Activated T-cell treated with anti-CD3 and anti-CD28 coated beads for 48 hours (primary cell): ENCODE measurements at regions not wholly inside any gene's neighbourhood (a gene's known extent, or its start where the extent isn't known, plus 50 kb on each side); places are given as distances from the start of the nearest gene placed in this dataset.

Source experiments
- DNase-seq: peaks from one replicate; pipeline ENCODE4 v3.0.0-alpha.2; 2020; ENCODE audit warnings: low read depth

- no peak for DNase-seq
Observed at GRCh38 chr1:187091666-187092065, 262.9 kb downstream of the PLA2G4A start.

- no peak for DNase-seq
Observed at GRCh38 chr1:187092104-187092503, 263.4 kb downstream of the PLA2G4A start.

- no peak for DNase-seq
Observed at GRCh38 chr1:187096689-187097088, 267.9 kb downstream of the PLA2G4A start.

- DNase-seq, result no peak
Observed at GRCh38 chr1:187110351-187110750, 281.6 kb downstream of the PLA2G4A start.

- no peak for DNase-seq
Observed at GRCh38 chr1:187114792-187115191, 286.0 kb downstream of the PLA2G4A start.

GRCh38 chr1:187121661-187122060 lies 292.9 kb downstream of the PLA2G4A start:
- no peak for DNase-seq

- DNase-seq, result no peak
Observed at GRCh38 chr1:187122566-187122965, 293.8 kb downstream of the PLA2G4A start.

- DNase-seq, result no peak
Observed at GRCh38 chr1:187129132-187129531, 300.4 kb downstream of the PLA2G4A start.

- DNase-seq, result no peak
Observed at GRCh38 chr1:187143783-187144182, 315.0 kb downstream of the PLA2G4A start.

GRCh38 chr1:187146388-187146787 lies 317.6 kb downstream of the PLA2G4A start:
- no peak for DNase-seq

- no peak for DNase-seq
Observed at GRCh38 chr1:187151555-187151954, 322.8 kb downstream of the PLA2G4A start.

GRCh38 chr1:187153047-187153446 lies 324.3 kb downstream of the PLA2G4A start:
- DNase-seq, result no peak

GRCh38 chr1:187157115-187157514 lies 328.4 kb downstream of the PLA2G4A start:
- DNase-seq, result no peak

GRCh38 chr1:187157552-187157951 lies 328.8 kb downstream of the PLA2G4A start:
- DNase-seq, result no peak

GRCh38 chr1:187167555-187167954 lies 338.8 kb downstream of the PLA2G4A start:
- DNase-seq, result no peak

GRCh38 chr1:187168297-187168696 lies 339.5 kb downstream of the PLA2G4A start:
- no peak for DNase-seq

GRCh38 chr1:187185389-187185788 lies 356.6 kb downstream of the PLA2G4A start:
- DNase-seq, result no peak

- DNase-seq, result no peak
Observed at GRCh38 chr1:187197685-187198084, 368.9 kb downstream of the PLA2G4A start.

GRCh38 chr1:187203257-187203656 lies 374.5 kb downstream of the PLA2G4A start:
- DNase-seq, result no peak

- no peak for DNase-seq
Observed at GRCh38 chr1:187212377-187212776, 383.6 kb downstream of the PLA2G4A start.

GRCh38 chr1:187226396-187226795 lies 397.6 kb downstream of the PLA2G4A start:
- no peak for DNase-seq

GRCh38 chr1:187228790-187229189 lies 400.0 kb downstream of the PLA2G4A start:
- DNase-seq, result no peak

- no peak for DNase-seq
Observed at GRCh38 chr1:187229496-187229895, 400.7 kb downstream of the PLA2G4A start.

- no peak for DNase-seq
Observed at GRCh38 chr1:187234706-187235105, 406.0 kb downstream of the PLA2G4A start.

GRCh38 chr1:187236199-187236598 lies 407.4 kb downstream of the PLA2G4A start:
- no peak for DNase-seq
